IMR-90 (cell line): ENCODE measurements at regions not wholly inside any gene's neighbourhood (a gene's known extent, or its start where the extent isn't known, plus 50 kb on each side); places are given as distances from the start of the nearest gene placed in this dataset.

Experiments
- ATAC-seq: fragments of 200-7000 bp; cut with Tn5 transposase; 2 replicates; pipeline ENCODE4 v1.9.1; 2020; ENCODE audit warnings: low read depth, mild to moderate bottlenecking, moderate library complexity
- BruUV-seq: library from RNA; stranded (reverse); fragments of 400-500 nt; replicated peaks from 2 replicates; lab custom pipeline; 2021; lab: Mats Ljungman, UMichigan
- CTCF ChIA-PET: fragments of 300-600 bp; formaldehyde crosslinking; extraction: SDS; loops from one replicate; lab custom pipeline; 2021; ENCODE audit warnings: antibody characterized with exemption; lab: Yijun Ruan, JAX
- POLR2A ChIA-PET: fragments of 300-600 bp; sonication (Branson Sonifier 250); formaldehyde crosslinking; loops from one replicate; lab custom pipeline; 2022; ENCODE audit warnings: antibody characterized with exemption; ENCODE audit not compliant: unreplicated experiment; lab: Charles Lee
- DNase-seq: peaks from one replicate; pipeline ENCODE4 v3.0.0; 2013
- H2AFZ ChIP-seq: replicated peaks from 2 replicates; pipeline ENCODE3; 2013; ENCODE audit warnings: low read length, mild to moderate bottlenecking; ENCODE audit not compliant: poor library complexity
- H2AK5ac ChIP-seq: 2 replicates; pipeline ENCODE4 v1.6.1; 2013; ENCODE audit warnings: low read depth, low read length, inconsistent platforms
- H2AK9ac ChIP-seq: replicated peaks from 2 replicates; pipeline ENCODE3; 2013; ENCODE audit warnings: mild to moderate bottlenecking, low read depth, low read length, moderate library complexity; ENCODE audit not compliant: poor library complexity
- H2BK120ac ChIP-seq: 2 replicates; pipeline ENCODE4 v1.6.1; 2013; ENCODE audit warnings: low read depth, low read length, inconsistent platforms
- H2BK15ac ChIP-seq: 3 replicates; pipeline ENCODE4 v1.6.1; 2013; ENCODE audit warnings: low read depth, low read length, inconsistent platforms
- H2BK20ac ChIP-seq: 2 replicates; pipeline ENCODE4 v1.6.1; 2013; ENCODE audit warnings: low read depth, mild to moderate bottlenecking, inconsistent platforms, low read length, moderate library complexity
- H2BK5ac ChIP-seq: 2 replicates; pipeline ENCODE4 v1.6.1; 2013; ENCODE audit warnings: mild to moderate bottlenecking, low read depth, low read length, inconsistent platforms; ENCODE audit not compliant: poor library complexity, severe bottlenecking
- H3K14ac ChIP-seq: replicated peaks from 2 replicates; pipeline ENCODE4 v1.6.1; 2013; ENCODE audit warnings: low read depth, low read length, inconsistent platforms
- H3K18ac ChIP-seq: 2 replicates; pipeline ENCODE4 v1.6.1; 2013; ENCODE audit warnings: low read depth, low read length, control low read depth
- H3K23ac ChIP-seq: 2 replicates; pipeline ENCODE4 v1.6.1; 2013; ENCODE audit warnings: low read depth, low read length, inconsistent platforms
- H3K27ac ChIP-seq: 2 replicates; pipeline ENCODE4 v1.5.1; 2013; ENCODE audit warnings: mild to moderate bottlenecking, control low read depth, low read length; ENCODE audit not compliant: insufficient read depth
- H3K27me3 ChIP-seq: 2 replicates; pipeline ENCODE4 v1.6.1; 2013; ENCODE audit warnings: low read length; ENCODE audit not compliant: control insufficient read depth, insufficient read depth
- H3K36me3 ChIP-seq: 2 replicates; pipeline ENCODE4 v1.6.1; 2013; ENCODE audit warnings: low read length, mixed read lengths; ENCODE audit not compliant: control insufficient read depth, insufficient read depth
- H3K4ac ChIP-seq: 2 replicates; pipeline ENCODE4 v1.6.1; 2013; ENCODE audit warnings: low read depth, low read length, inconsistent platforms
- H3K4me1 ChIP-seq: 2 replicates; pipeline ENCODE4 v1.6.1; 2013; ENCODE audit warnings: low read length, mixed read lengths; ENCODE audit not compliant: control insufficient read depth, insufficient read depth
- H3K4me2 ChIP-seq: 2 replicates; pipeline ENCODE4 v1.6.1; 2013; ENCODE audit warnings: low read depth, mild to moderate bottlenecking, control low read depth, low read length, moderate library complexity
- H3K4me3 ChIP-seq: 2 replicates; pipeline ENCODE4 v1.5.1; 2013; ENCODE audit warnings: low read depth, mild to moderate bottlenecking, control low read depth, low read length, moderate library complexity; ENCODE audit not compliant: insufficient read depth
- H3K56ac ChIP-seq: 2 replicates; pipeline ENCODE4 v1.6.1; 2013; ENCODE audit warnings: low read length, inconsistent platforms; ENCODE audit not compliant: insufficient read depth; ENCODE audit errors: extremely low read depth
- H3K79me1 ChIP-seq, 2 experiments: 2 replicates each; pipeline ENCODE4 v1.6.1; 2013; ENCODE audit warnings: low read length in 2 of 2, inconsistent platforms in 1 of 2, low read depth in 1 of 2
- H3K9ac ChIP-seq: 2 replicates; pipeline ENCODE4 v1.6.1; 2013; ENCODE audit warnings: low read depth, low read length, control low read depth
- H3K9me1 ChIP-seq: 2 replicates; pipeline ENCODE4 v1.6.1; 2013; ENCODE audit warnings: low read length, inconsistent platforms; ENCODE audit not compliant: insufficient read depth
- H3K9me3 ChIP-seq: 2 replicates; pipeline ENCODE4 v1.6.1; 2013; ENCODE audit warnings: low read length; ENCODE audit not compliant: control insufficient read depth, insufficient read depth
- H4K20me1 ChIP-seq: 2 replicates; pipeline ENCODE4 v1.6.1; 2013; ENCODE audit warnings: low read length, inconsistent platforms; ENCODE audit not compliant: insufficient read depth
- H4K5ac ChIP-seq: 2 replicates; pipeline ENCODE4 v1.6.1; 2013; ENCODE audit warnings: mild to moderate bottlenecking, low read depth, low read length, control low read depth
- H4K8ac ChIP-seq, 2 experiments: 2 replicates each; pipeline ENCODE4 v1.6.1; 2013; ENCODE audit warnings: low read depth in 2 of 2, low read length in 2 of 2, control low read depth in 1 of 2, inconsistent platforms in 1 of 2
- H4K91ac ChIP-seq: 2 replicates; pipeline ENCODE4 v1.6.1; 2013; ENCODE audit warnings: low read depth, low read length, inconsistent platforms; ENCODE audit not compliant: insufficient read depth
- CEBPB ChIP-seq: IDR thresholded peaks from 2 replicates; pipeline ENCODE4 v1.6.1; 2012; ENCODE audit warnings: low read depth, low read length, improper control_type of control experiment
- WGBS, 2 experiments: methylation state at CpG; one replicate each; pipeline versions ENCODE4 v1.1.5 to v1.1.7; 2013; ENCODE audit warnings: missing lambda C conversion rate in 2 of 2; ENCODE audit not compliant: insufficient read length in 1 of 2; ENCODE audit errors: extremely low coverage in 2 of 2; 5-methylcytosine and 5-hydroxymethylcytosine counted together
- dilution Hi-C: fragments of 300-500 bp; cut with HindIII; formaldehyde crosslinking; loops from one replicate; pipeline ENCODE4 v1.14.3; 2018; ENCODE audit warnings: low sequenced_read_pairs; ENCODE audit not compliant: unreplicated experiment
- in situ Hi-C: fragments of 300-500 bp; cut with MboI; formaldehyde crosslinking; loops from 3 replicates; pipeline ENCODE4 v1.14.3; 2019; ENCODE audit warnings: low sequenced_read_pairs, inconsistent platforms, mixed read lengths
- intact Hi-C: fragments of 100-400 bp; cut with micrococcal nuclease; formaldehyde crosslinking; loops from 2 replicates; pipeline ENCODE4 v1.10.0; 2022

GRCh38 chr5:20636686-20637085 is 648.7 kb upstream of the CDH18 start:
- no peak overlapping the region for H3K4me2 ChIP-seq
- H3K4me3 ChIP-seq: no peak overlapping the region
- no peak overlapping the region for H2AK9ac ChIP-seq
- no peak overlapping the region for H4K5ac ChIP-seq
- no peak for TF ChIP-seq CEBPB
- peaks cover 10% of the 10 kb centered on the region for H3K9me3 ChIP-seq
- CTCF ChIA-PET: no interaction called here
- dilution Hi-C loops (no loop called here), intact Hi-C loops (no loop called here), in situ Hi-C loops (no loop called here)
- no peak overlapping the region for H3K9ac ChIP-seq
- WGBS, 2 experiments: no CpG with 5 or more reads among the region's 1 CpG
- no peak overlapping the region for H2BK120ac ChIP-seq
- H4K8ac ChIP-seq: no peak overlapping the region
- no peak overlapping the region for H2AK5ac ChIP-seq
- H4K20me1 ChIP-seq: no peaks in the 10 kb centered on the region
- H3K56ac ChIP-seq: no peak overlapping the region
- H2BK20ac ChIP-seq: no peak overlapping the region
- no peak overlapping the region for H3K18ac ChIP-seq
- ATAC-seq: no peak
- H2BK5ac ChIP-seq: no peak overlapping the region
- no peaks in the 10 kb centered on the region for H3K79me1 ChIP-seq
- H3K27ac ChIP-seq: no peak overlapping the region
- DNase-seq: no peak
- no peak overlapping the region for H2AFZ ChIP-seq
- H3K27me3 ChIP-seq: no peaks in the 10 kb centered on the region
- POLR2A ChIA-PET: no interaction called here
- H3K14ac ChIP-seq: no peak overlapping the region
- H4K91ac ChIP-seq: no peak overlapping the region
- BruUV-seq: no TSS peak
- no peaks in the 10 kb centered on the region for H3K36me3 ChIP-seq
- no peak overlapping the region for H3K4ac ChIP-seq
- H3K23ac ChIP-seq: no peak overlapping the region
- H3K9me1 ChIP-seq: no peaks in the 10 kb centered on the region
- H3K4me1 ChIP-seq: no peaks in the 10 kb centered on the region
- H2BK15ac ChIP-seq: no peak overlapping the region
